HG02588 (cell line): ENCODE measurements at regions not wholly inside any gene's neighbourhood (a gene's known extent, or its start where the extent isn't known, plus 50 kb on each side); places are given as distances from the start of the nearest gene placed in this dataset.
A peak's percentile ranks its signal among the peaks of the same experiment; 100 is the strongest.

ENCODE experiments used
- ATAC-seq: cut with Tn5 transposase; IDR thresholded peaks from one replicate; pipeline ENCODE4 v1.9.1; 2021; ENCODE audit warnings: mild to moderate bottlenecking, moderate library complexity; ENCODE audit not compliant: unreplicated experiment

GRCh38 chr1:234726359-234726943 is 116.5 kb upstream of the IRF2BP2 start:
- no peak for ATAC-seq

DNA sequence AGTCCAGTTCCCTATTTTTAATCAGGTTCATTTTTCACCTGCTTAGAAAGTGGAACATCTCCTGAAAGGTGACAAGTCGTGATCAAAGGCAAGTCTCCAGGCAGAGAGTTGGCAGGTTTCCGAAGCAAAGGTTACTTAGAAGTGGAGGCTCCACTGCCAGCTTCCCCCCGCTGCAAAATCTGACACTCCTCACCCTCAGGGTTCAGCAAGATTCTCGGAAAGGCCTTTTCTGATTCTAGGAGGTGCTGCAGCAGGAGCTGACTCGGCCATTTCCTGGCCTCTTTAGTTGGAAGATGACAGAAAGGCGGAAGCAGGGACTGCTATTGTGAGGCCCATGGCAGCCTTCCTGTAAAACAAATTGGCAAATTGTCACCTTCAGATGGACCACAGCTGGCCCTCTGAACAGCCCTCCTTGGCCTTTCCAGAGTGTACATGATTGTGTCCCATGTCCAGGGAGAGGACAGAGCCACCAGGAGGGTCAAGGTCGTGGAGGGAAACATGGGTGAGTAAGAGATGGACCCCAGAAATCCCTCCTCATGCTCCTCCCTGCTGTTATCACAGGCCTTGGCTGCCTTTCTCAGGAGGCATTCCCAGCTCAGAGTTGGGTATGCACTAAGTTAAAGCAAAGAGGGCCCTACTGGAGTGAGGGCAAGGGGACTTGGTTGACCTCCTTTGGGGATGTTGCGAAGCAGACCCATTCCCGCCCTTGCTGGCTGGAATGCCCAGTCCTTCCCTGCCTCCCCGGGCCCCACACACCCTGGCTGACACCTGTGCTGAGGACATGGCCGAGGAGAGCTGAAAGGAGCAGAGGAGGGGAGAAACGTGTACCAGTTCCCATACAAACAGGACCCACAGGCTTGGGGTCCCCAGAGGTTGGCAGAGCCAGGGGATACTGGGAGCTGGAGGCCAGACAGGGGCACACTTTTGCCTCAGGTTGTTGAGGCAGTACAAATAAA is 115.5 kb upstream of the IRF2BP2 start:
- no peak for ATAC-seq

- peak; percentile 9 for ATAC-seq
Observed at GRCh38 chr1:234724516-234725176, 114.7 kb upstream of the IRF2BP2 start.

DNA sequence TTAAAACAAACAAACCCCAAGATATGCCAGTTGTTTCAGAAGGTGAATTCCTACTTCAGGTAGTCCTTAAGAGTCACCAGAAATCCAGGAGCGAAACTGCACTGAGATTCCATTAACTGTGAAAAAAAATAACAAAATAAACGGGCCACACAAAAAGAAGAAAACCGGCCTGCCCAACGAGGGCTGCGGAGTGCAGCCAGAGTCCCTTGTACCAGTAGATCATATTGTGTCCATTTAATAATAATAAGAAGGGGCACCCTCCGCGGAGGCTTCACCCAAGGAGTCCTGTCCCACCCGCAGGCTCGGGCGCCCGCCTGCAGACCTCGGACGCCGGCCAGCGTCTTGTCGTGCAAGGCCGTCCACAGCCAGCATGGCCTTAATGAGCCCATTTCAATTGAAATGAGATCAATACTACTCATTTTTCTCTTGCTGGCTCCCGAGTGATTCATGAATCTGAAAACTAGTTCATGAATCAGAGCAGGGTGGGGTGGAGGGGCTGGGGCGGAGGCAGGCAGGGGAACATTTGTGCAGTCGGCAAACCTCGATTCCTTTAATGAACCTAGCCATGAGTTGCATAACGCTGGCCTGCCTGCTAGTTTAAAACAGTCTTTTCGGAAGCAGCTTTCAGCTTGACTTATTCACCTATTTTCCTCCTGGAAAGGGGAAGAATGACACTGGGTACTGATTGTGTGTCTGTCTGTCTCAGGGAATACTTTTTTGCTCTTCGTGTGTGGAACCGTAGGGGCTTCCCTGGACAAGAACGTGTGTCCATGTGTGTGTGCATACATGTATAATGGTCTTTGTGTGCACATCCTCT is 113.1 kb upstream of the IRF2BP2 start:
- ATAC-seq, result no peak

DNA sequence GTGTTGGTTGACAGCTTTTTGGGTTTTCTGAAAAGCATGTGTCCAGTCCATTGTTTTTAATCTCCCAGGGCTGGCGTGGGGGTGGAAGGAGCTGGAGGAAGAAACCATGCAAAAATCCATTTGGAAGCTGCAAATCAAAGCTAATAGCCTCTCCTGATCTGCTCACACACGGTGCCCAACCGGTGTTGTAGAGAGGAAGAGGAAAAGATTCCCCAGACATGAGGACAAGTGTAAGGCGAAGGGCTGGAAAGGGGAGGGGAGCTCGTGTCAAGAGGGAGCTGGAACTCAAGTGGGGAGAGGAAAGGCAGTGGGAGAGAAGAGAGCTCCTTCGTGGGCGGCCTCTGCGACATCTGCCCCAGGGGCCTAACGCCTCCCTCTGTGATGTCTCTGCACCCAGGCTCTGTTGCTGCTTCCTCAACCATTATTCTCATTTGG is 112.3 kb upstream of the IRF2BP2 start:
- no peak for ATAC-seq

- no peak for ATAC-seq
Observed at GRCh38 chr1:234721476-234722269, 111.7 kb upstream of the IRF2BP2 start.

DNA sequence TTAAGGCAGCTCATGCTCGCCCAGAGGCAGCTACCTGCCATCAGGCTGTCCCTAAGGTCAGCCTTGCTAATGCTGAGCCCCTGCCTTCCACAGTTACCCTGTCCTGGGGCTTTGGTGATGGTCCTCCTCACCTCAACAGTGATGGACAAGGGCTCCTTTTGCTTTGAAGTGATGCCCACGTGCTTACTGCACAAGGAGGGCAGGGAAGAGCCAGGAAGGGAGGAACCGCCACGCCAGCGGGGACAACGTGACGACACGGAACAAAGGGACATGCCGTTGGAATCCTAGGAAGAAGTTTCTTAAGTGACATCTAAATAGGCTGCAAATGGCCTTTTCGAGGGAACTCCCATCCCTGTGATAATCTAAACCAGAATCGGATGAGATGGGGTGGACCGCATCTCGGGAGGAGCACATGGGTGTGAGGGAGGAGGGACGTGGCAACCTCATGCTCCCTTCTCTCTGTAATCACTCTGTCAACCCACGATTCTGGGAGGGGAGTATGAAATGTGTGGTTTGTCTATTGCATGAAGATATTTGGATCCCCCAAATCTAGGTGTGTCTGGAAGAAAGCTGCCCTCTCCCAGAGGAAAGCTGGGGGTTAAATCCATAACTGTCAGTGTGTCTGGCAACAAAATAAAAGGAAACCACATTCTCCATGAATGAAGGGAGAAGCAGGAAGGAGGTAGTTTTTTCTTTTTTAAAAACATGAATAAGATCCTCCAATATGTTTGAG is 110.9 kb upstream of the IRF2BP2 start:
- no peak for ATAC-seq

DNA sequence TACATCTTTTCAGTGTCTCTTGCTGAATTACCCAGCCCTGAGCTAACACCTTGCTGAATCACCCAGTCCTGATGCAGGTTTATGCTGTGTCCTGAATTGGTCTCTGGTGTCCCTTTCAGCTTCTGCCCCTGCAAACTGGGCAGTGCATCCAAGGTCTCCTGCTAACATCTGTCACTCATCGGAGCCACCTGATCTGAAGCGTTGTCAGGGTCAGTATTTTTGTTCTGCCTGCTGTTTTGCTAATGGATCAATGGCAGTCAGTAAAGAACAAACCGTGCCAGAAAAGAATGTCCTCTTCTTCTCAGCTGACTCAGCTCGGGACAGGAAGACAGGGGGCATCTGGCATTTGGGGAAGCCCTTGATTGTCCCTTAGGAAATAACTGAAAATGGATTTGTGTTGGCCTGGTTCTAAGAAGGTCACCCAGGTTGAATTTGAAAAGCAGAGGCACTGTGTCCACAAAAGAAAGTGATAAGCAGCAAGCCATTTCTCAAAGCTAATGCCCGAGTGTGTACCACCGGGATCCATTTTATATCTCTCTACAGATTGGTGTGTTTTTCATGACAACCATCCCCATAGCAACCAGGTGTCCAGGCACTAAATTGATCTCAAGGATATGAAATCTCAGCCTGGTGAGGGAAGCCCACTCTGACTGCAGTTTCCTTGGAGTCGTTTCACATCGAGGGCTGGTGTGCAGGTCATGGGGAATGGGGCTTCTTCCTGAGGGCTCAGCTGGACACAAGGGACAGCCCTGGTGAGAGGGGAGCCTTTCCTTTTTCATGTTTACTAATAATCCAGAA is 109.7 kb upstream of the IRF2BP2 start:
- no peak for ATAC-seq

DNA sequence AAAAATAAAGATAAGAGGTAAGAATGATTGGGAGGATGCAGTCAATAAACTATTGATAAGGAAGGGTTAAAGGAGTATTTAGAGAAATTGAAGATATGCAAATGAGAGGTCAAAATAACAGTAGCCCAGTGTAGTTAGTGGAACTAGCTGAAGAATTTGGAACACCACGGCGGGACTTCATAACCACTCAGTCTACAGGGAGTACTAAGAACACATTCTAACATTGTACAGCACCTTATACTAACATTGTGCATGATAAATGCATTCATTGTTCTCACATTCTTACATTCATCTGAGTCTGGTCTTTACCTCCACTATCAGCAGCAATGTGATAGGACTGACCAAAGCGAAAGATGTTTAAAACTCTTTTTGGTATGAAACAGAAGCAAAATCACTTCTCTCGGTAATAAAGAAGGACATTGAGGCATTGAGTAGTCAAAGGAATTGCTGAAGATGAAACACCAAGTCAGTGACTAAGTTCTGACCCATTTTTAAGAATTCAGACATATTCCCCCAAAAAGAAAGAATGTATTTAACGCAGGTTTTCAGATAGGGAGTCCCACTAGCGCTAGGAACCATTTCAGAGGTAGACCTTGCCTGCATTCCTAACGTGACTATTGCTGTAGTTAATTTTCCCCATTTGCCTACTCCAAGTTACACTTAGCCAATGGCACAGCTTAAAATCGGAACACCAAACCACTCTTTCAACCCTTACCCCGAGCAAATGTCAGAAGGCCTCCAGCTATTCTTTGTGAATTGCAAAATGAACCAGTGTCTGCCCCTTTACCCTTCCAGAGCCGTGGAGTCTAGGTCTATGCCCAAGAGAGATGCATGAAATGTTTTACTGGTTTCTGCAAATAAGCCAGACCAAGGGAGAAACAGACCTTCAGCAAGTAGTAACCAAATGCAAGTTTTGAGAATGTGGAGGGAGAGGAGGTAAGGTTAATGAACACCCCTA is 108.8 kb upstream of the IRF2BP2 start:
- no peak for ATAC-seq

DNA sequence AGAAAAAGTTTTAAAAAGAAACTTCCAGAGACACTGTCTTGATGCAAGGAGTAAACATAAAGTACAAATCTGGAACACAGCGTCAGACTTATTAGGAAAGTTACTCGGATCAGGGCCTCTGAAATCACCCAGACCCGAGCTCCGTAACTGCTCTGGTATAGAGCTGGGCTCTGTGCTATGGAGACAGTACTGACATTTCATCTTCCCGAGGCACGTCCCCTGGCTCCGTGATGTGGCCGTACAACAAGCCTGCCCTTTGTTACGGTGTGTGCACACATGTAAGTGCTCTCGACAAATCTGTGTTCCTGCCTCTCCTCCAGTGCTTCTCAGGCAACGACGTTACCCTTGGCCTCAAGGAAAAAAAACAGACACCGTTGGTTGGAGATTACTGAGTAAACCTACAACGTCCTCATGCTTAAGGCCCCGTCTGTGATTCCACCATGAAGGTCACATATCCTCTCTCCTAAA is 107.0 kb upstream of the IRF2BP2 start:
- no peak for ATAC-seq

DNA sequence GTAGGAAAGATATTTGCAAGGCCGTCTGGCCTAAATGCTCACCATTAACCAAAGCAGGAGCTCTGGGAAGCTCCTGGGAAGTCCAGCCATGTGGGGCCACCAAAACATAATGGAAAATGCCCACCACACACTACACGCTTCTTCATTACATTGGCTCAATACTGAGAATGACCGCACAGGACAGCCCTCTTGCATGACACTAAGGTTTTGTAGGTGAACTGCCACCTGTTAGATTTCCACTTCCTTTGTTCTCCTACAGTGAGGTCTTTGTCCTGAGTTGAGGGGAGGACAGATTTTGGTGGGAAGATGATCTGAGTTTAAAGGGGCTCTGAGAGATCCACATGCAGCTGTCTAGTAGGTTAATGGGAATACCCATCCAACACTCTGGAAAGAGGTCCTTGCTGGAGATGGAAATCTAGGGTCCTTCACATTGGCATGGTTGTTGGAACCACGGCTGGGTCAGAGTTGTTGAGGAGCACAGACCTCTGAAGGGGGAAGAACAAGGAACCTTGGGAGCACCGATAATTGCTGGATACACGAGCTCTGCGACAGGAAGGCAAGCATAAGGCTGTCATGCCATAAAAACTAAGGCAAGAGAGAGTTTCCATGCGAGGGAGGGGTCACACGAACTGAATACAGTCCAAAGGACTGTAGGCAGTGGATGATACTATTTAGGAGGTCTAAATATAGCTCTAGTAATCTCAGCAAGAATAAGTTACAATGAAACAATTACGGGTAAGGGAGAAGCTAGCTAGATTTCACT is 105.5 kb upstream of the IRF2BP2 start:
- no peak for ATAC-seq

DNA sequence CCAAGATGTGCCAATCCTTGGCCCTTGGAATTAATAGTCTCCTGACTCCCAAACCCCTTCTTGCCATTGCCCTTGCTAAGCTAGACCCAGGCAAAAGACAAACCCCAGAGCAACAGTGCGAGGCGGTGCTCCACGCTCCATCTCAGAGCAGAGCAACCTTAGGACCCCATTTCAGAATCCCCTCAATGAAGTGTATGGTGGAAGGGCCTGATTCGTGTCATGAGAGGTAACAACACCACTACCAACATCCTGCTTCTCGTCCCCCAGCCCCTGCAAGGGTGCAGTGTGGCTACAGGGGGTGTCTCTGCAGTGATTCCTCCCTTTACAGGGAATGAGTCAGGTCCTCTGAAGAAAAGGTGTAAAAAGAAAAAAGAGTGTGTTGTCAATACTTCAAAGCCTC is 103.9 kb upstream of the IRF2BP2 start:
- ATAC-seq, result no peak

- ATAC-seq, result no peak
Observed at GRCh38 chr1:234713440-234713839, 103.5 kb upstream of the IRF2BP2 start.

- ATAC-seq, result no peak
Observed at GRCh38 chr1:234712891-234713305, 102.9 kb upstream of the IRF2BP2 start.

DNA sequence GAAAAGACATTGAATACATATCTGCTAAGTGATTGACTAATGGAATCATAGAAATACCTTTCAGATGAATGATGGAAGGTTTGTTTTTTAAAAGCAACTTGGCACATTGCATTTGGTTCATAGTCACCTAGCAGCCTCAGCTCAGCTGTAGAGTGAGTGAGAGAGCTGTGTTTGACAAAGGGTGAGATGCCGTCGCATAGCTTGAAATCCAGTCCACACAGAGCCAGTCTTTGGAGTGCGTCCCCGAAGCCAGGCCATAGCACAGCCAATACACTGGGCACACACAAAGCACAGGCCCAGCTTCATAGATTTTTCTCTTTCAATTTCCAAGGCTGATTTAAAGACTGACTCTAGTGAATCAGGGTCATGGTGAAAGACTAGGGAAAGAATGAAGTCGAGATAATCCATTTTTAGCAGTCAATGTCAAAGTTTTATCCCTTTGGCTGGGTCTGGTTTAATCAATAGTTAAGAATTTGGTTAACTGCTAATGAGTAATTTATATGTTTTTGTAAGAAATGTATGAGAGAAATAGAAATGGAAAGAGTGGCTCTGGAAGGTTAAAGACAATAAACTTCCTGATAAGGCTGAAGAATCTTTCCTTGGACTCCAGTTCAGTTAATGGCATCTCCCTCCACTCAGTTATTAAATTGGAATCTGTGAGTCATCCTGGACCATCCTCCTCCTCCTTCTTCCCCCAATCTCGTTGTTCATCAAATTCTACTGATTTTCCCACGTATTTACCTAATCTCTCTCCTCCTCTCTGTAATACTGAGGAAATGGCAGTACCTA is 101.2 kb upstream of the IRF2BP2 start:
- ATAC-seq, result no peak

- ATAC-seq, result no peak
Observed at GRCh38 chr1:234710381-234710780, 100.4 kb upstream of the IRF2BP2 start.
